Liver (tissue), 8 donors: ENCODE measurements at regions not wholly inside any gene's neighbourhood (a gene's known extent, or its start where the extent isn't known, plus 50 kb on each side); places are given as distances from the start of the nearest gene placed in this dataset.

ENCODE experiments used
- DNase-seq: peaks from one replicate; pipeline ENCODE4 v3.0.0-alpha.2; 2017; ENCODE audit warnings: low spot score
- H3K27ac ChIP-seq, 2 donors: one replicate each; pipeline ENCODE4 v1.7.0; 2013; ENCODE audit warnings: inconsistent platforms in 2 of 2, low read length in 2 of 2, control low read depth in 1 of 2, low read depth in 1 of 2, mild to moderate bottlenecking in 1 of 2
- H3K27me3 ChIP-seq, 4 donors: one replicate each; pipeline versions ENCODE4 v1.6.1 to v1.7.0; 2013; ENCODE audit warnings: low read length in 3 of 4, inconsistent platforms in 1 of 4, mild to moderate bottlenecking in 1 of 4, moderate library complexity in 1 of 4; ENCODE audit not compliant: control insufficient read depth in 4 of 4, insufficient read depth in 4 of 4
- H3K36me3 ChIP-seq, 4 donors: one replicate each; pipeline versions ENCODE4 v1.6.1 to v1.7.0; 2013; ENCODE audit warnings: low read length in 3 of 4, mild to moderate bottlenecking in 3 of 4, low read depth in 1 of 4, moderate library complexity in 1 of 4; ENCODE audit not compliant: control insufficient read depth in 4 of 4, insufficient read depth in 3 of 4
- H3K4me1 ChIP-seq, 4 donors: one replicate each; pipeline versions ENCODE4 v1.6.1 to v1.7.0; 2013; ENCODE audit warnings: low read length in 3 of 4, mild to moderate bottlenecking in 3 of 4, moderate library complexity in 1 of 4; ENCODE audit not compliant: control insufficient read depth in 4 of 4, insufficient read depth in 4 of 4
- H3K4me3 ChIP-seq, 3 donors: one replicate each; pipeline versions ENCODE4 v1.6.1 to v1.7.0; 2013; ENCODE audit warnings: low read length in 3 of 3, control low read depth in 1 of 3, low read depth in 1 of 3, mild to moderate bottlenecking in 1 of 3
- H3K9ac ChIP-seq, 2 donors: one replicate each; pipeline ENCODE4 v1.7.0; 2013; ENCODE audit warnings: low read length in 2 of 2, mild to moderate bottlenecking in 2 of 2, moderate library complexity in 2 of 2, control low read depth in 1 of 2, low read depth in 1 of 2
- H3K9me3 ChIP-seq, 4 donors: one replicate each; pipeline versions ENCODE4 v1.6.1 to v1.7.0; 2013; ENCODE audit warnings: low read length in 3 of 4; ENCODE audit not compliant: control insufficient read depth in 4 of 4
- FOXA1 ChIP-seq: IDR thresholded peaks from 2 replicates; pipeline ENCODE4 v1.6.1; 2016; ENCODE audit warnings: antibody characterized with exemption
- FOXA2 ChIP-seq: IDR thresholded peaks from 2 replicates; pipeline ENCODE4 v1.6.1; 2016; ENCODE audit warnings: antibody characterized with exemption
- GABPA ChIP-seq, 2 donors: IDR thresholded peaks in 1 of 2; conservative IDR thresholded peaks in 1 of 2; 2 replicates each; pipeline ENCODE4 v1.6.1; 2016; ENCODE audit warnings: antibody characterized with exemption in 2 of 2, mild to moderate bottlenecking in 1 of 2, moderate library complexity in 1 of 2
- HNF4A ChIP-seq, 2 donors: conservative IDR thresholded peaks; 2 replicates each; pipeline ENCODE4 v1.6.1; 2016; ENCODE audit warnings: antibody characterized with exemption in 2 of 2, mild to moderate bottlenecking in 2 of 2
- HNF4G ChIP-seq: IDR thresholded peaks from 2 replicates; pipeline ENCODE4 v1.6.1; 2016; ENCODE audit warnings: antibody characterized with exemption
- JUND ChIP-seq, 2 donors: IDR thresholded peaks; 2 replicates each; pipeline ENCODE4 v1.6.1; 2016; ENCODE audit warnings: antibody characterized with exemption in 2 of 2
- MAX ChIP-seq: IDR thresholded peaks from 2 replicates; pipeline ENCODE4 v1.6.1; 2016; ENCODE audit warnings: antibody characterized with exemption
- NR2F2 ChIP-seq: IDR thresholded peaks from 2 replicates; pipeline ENCODE4 v1.6.1; 2016; ENCODE audit warnings: antibody characterized with exemption
- RAD21 ChIP-seq, 2 donors: IDR thresholded peaks; 2 replicates each; pipeline ENCODE4 v1.6.1; 2016; ENCODE audit warnings: antibody characterized with exemption in 2 of 2, mild to moderate bottlenecking in 2 of 2
- RXRA ChIP-seq, 2 donors: IDR thresholded peaks; 2 replicates each; pipeline ENCODE4 v1.6.1; 2017 to 2018; ENCODE audit warnings: antibody characterized with exemption in 2 of 2, mild to moderate bottlenecking in 1 of 2
- SP1 ChIP-seq: IDR thresholded peaks from 2 replicates; pipeline ENCODE4 v1.6.1; 2018; ENCODE audit warnings: antibody characterized with exemption, mild to moderate bottlenecking
- TAF1 ChIP-seq: conservative IDR thresholded peaks from 2 replicates; pipeline ENCODE4 v1.6.1; 2016; ENCODE audit warnings: antibody characterized with exemption, mild to moderate bottlenecking
- YY1 ChIP-seq: IDR thresholded peaks from 2 replicates; pipeline ENCODE4 v1.6.1; 2016; ENCODE audit warnings: antibody characterized with exemption, mild to moderate bottlenecking
- WGBS: extraction: QIAGEN DNeasy Blood & Tissue Kit; methylation state at CpG from one replicate; pipeline ENCODE4 v1.1.7; 2013; 5-methylcytosine and 5-hydroxymethylcytosine counted together
- TF ChIP-seq, protein P1 (sequence below): IDR thresholded peaks from 2 replicates; pipeline ENCODE4 v1.6.1; 2016; ENCODE audit warnings: antibody characterized with exemption
- TF ChIP-seq, protein P2 (sequence below): fragments of 150-350 bp; IDR thresholded peaks from 2 replicates; pipeline ENCODE4 v1.5.1; 2017; ENCODE audit warnings: improper control_type of control experiment, low read depth, low read length; ENCODE audit not compliant: missing input control
- TF ChIP-seq, protein P3 (sequence below): IDR thresholded peaks from 2 replicates; pipeline ENCODE4 v1.6.1; 2016; ENCODE audit warnings: antibody characterized with exemption, mild to moderate bottlenecking
- TF ChIP-seq, protein P4 (sequence below): IDR thresholded peaks from 2 replicates; pipeline ENCODE4 v1.6.1; 2016; ENCODE audit warnings: antibody characterized with exemption
- donor health status: healthy.
- donor health status: healthy.
- donor health status: healthy.
- donor health status: healthy.
- donor health status: healthy.

DNA sequence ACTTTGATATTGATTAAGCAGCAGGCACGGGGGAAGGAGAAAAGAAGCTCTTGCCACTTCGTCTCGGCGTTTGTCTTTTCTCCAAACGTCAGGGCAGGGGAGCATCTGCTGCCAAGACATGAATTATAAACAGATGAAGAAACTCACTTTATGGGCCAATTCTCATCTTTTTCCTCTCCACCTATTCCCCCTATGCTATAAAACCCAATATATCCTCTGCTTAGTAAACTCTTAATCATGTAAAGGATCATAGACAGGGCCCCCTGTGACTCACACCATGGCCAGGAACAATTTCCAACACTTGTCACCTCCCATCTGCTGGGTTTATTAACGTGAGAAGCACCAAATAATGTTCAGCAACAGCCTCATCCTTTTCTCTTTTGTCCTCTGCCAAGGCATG lies 1092.1 kb upstream of the TMEM132C start:
- Histone ChIP-seq H3K27me3 (no peaks in the 10 kb centered on the region), H3K9me3 (peaks cover 0 to 14% (median 13%) of the 10 kb centered on the region in 4 donors), H3K36me3 (no peaks in the 10 kb centered on the region), H3K4me1 (no peaks in the 10 kb centered on the region), H3K9ac (no peak overlapping the region), H3K27ac (no peak overlapping the region), H3K4me3 (no peak overlapping the region)
- 77% methylated on average over 6 of the region's 6 CpGs for WGBS
- TF ChIP-seq, protein P1, sequence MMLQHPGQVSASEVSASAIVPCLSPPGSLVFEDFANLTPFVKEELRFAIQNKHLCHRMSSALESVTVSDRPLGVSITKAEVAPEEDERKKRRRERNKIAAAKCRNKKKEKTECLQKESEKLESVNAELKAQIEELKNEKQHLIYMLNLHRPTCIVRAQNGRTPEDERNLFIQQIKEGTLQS = no peak
- TF ChIP-seq FOXA2 = no peak
- TF ChIP-seq, protein P2, sequence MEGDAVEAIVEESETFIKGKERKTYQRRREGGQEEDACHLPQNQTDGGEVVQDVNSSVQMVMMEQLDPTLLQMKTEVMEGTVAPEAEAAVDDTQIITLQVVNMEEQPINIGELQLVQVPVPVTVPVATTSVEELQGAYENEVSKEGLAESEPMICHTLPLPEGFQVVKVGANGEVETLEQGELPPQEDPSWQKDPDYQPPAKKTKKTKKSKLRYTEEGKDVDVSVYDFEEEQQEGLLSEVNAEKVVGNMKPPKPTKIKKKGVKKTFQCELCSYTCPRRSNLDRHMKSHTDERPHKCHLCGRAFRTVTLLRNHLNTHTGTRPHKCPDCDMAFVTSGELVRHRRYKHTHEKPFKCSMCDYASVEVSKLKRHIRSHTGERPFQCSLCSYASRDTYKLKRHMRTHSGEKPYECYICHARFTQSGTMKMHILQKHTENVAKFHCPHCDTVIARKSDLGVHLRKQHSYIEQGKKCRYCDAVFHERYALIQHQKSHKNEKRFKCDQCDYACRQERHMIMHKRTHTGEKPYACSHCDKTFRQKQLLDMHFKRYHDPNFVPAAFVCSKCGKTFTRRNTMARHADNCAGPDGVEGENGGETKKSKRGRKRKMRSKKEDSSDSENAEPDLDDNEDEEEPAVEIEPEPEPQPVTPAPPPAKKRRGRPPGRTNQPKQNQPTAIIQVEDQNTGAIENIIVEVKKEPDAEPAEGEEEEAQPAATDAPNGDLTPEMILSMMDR = no peak
- no peak for TF ChIP-seq FOXA1
- no peak for DNase-seq

GRCh38 chr12:127175361-127175760 lies 1091.6 kb upstream of the TMEM132C start:
- Histone ChIP-seq H3K9me3 (peaks cover 0 to 14% (median 13%) of the 10 kb centered on the region in 4 donors), H3K36me3 (no peaks in the 10 kb centered on the region), H3K27me3 (no peaks in the 10 kb centered on the region), H3K9ac (no peak overlapping the region), H3K4me1 (no peaks in the 10 kb centered on the region), H3K4me3 (no peak overlapping the region), H3K27ac (no peak overlapping the region)
- no peak for DNase-seq
- WGBS = 82% methylated on average over 4 of the region's 4 CpGs
- TF ChIP-seq TAF1 (no peak), HNF4G (no peak), RAD21 (IDR thresholded peaks at IDR 0.05) (no peak), RXRA (IDR thresholded peaks at IDR 0.05) (no peak)
- TF ChIP-seq, protein P3, sequence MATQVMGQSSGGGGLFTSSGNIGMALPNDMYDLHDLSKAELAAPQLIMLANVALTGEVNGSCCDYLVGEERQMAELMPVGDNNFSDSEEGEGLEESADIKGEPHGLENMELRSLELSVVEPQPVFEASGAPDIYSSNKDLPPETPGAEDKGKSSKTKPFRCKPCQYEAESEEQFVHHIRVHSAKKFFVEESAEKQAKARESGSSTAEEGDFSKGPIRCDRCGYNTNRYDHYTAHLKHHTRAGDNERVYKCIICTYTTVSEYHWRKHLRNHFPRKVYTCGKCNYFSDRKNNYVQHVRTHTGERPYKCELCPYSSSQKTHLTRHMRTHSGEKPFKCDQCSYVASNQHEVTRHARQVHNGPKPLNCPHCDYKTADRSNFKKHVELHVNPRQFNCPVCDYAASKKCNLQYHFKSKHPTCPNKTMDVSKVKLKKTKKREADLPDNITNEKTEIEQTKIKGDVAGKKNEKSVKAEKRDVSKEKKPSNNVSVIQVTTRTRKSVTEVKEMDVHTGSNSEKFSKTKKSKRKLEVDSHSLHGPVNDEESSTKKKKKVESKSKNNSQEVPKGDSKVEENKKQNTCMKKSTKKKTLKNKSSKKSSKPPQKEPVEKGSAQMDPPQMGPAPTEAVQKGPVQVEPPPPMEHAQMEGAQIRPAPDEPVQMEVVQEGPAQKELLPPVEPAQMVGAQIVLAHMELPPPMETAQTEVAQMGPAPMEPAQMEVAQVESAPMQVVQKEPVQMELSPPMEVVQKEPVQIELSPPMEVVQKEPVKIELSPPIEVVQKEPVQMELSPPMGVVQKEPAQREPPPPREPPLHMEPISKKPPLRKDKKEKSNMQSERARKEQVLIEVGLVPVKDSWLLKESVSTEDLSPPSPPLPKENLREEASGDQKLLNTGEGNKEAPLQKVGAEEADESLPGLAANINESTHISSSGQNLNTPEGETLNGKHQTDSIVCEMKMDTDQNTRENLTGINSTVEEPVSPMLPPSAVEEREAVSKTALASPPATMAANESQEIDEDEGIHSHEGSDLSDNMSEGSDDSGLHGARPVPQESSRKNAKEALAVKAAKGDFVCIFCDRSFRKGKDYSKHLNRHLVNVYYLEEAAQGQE = no peak
- TF ChIP-seq, protein P1 = no peak

DNA sequence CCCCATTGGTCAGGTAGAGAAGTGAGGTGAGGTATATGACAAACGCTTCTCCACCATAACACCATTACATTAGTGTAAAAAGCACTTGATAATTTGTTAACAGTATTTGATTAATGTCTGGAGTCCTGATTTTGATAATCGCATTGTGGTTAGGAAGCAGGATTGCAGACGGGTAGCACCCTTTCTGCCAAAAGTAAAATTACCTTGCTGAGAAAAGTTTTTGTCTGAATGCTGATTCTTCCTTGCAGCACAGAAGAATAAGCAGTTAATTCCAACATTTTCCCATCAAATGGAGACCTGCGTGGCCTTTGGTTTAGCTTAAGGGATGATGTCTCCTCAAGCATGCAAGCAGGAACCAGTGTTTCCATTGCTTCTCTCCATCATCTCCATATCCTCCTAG lies 1090.2 kb upstream of the TMEM132C start:
- no peak for DNase-seq
- H3K9me3 ChIP-seq = peaks cover 0 to 14% (median 13%) of the 10 kb centered on the region in 4 donors
- H3K27ac ChIP-seq = no peak overlapping the region
- no peaks in the 10 kb centered on the region for H3K27me3 ChIP-seq
- no peaks in the 10 kb centered on the region for H3K36me3 ChIP-seq
- no peak overlapping the region for H3K9ac ChIP-seq
- no peaks in the 10 kb centered on the region for H3K4me1 ChIP-seq
- H3K4me3 ChIP-seq = peak overlapping the region in 2 of 3 donors; percentile 14 to 32
- WGBS = 88% methylated on average over 4 of the region's 4 CpGs
- TF ChIP-seq RXRA (IDR thresholded peaks at IDR 0.05) = no peak
- TF ChIP-seq, protein P1 = no peak
- TF ChIP-seq, protein P2 = no peak
- TF ChIP-seq GABPA (IDR thresholded peaks at IDR 0.05 in 1 of 2, conservative IDR thresholded peaks at IDR 0.05 in 1 of 2) = no peak
- TF ChIP-seq JUND (IDR thresholded peaks at IDR 0.05) = no peak
- TF ChIP-seq, protein P4, sequence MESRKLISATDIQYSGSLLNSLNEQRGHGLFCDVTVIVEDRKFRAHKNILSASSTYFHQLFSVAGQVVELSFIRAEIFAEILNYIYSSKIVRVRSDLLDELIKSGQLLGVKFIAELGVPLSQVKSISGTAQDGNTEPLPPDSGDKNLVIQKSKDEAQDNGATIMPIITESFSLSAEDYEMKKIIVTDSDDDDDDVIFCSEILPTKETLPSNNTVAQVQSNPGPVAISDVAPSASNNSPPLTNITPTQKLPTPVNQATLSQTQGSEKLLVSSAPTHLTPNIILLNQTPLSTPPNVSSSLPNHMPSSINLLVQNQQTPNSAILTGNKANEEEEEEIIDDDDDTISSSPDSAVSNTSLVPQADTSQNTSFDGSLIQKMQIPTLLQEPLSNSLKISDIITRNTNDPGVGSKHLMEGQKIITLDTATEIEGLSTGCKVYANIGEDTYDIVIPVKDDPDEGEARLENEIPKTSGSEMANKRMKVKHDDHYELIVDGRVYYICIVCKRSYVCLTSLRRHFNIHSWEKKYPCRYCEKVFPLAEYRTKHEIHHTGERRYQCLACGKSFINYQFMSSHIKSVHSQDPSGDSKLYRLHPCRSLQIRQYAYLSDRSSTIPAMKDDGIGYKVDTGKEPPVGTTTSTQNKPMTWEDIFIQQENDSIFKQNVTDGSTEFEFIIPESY = no peak
- no peak for TF ChIP-seq NR2F2
- TF ChIP-seq TAF1 = no peak
- TF ChIP-seq SP1 = no peak
- TF ChIP-seq YY1 = no peak
- TF ChIP-seq RAD21 (IDR thresholded peaks at IDR 0.05) = no peak
- no peak for TF ChIP-seq HNF4G
- no peak for TF ChIP-seq HNF4A (conservative IDR thresholded peaks at IDR 0.05)
- TF ChIP-seq MAX = no peak
